HG03135 (cell line): ENCODE measurements at regions not wholly inside any gene's neighbourhood (a gene's known extent, or its start where the extent isn't known, plus 50 kb on each side); places are given as distances from the start of the nearest gene placed in this dataset.
"Not testable (repeated sequence)": the region's sequence is repeated elsewhere in the genome, so short reads cannot be mapped to it uniquely, and the experiment has no call there.

Experiments used
- ATAC-seq: cut with Tn5 transposase; IDR thresholded peaks from one replicate; pipeline ENCODE4 v1.9.1; 2021; ENCODE audit warnings: mild to moderate bottlenecking, moderate library complexity; ENCODE audit not compliant: unreplicated experiment

GRCh38 chr6:112459758-112460304 is 112.7 kb downstream of the RFPL4B start:
- ATAC-seq = no peak

- ATAC-seq = no peak
Measured at GRCh38 chr6:112464901-112465665, 118.0 kb downstream of the RFPL4B start.

GRCh38 chr6:112466373-112467151 is 119.4 kb downstream of the RFPL4B start:
- peak; percentile 87 for ATAC-seq

GRCh38 chr6:112468359-112468758 is 121.2 kb downstream of the RFPL4B start:
- no peak for ATAC-seq

GRCh38 chr6:112469306-112469705 is 122.2 kb downstream of the RFPL4B start:
- no peak for ATAC-seq

- ATAC-seq = no peak
Measured at GRCh38 chr6:112470376-112470775, 123.2 kb downstream of the RFPL4B start.

DNA sequence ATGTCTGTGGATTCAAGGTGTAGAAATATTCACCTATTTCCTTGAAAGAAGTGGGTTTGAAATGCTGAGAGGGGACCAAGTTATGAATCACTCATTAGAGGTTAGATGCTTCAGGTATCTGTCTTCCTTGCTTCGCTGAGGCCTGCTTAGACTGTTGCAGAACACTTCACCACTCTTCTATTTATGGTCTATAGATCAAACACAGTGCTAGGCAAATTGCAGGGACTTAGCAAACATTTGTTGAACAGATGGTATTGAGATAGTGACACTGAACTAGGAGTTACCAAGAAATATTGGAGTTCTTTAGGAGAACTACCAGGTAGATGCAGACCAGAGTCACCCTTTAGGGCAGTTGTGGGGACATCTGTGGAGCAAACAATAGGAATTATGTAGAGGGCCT is 123.8 kb downstream of the RFPL4B start:
- no peak for ATAC-seq

DNA sequence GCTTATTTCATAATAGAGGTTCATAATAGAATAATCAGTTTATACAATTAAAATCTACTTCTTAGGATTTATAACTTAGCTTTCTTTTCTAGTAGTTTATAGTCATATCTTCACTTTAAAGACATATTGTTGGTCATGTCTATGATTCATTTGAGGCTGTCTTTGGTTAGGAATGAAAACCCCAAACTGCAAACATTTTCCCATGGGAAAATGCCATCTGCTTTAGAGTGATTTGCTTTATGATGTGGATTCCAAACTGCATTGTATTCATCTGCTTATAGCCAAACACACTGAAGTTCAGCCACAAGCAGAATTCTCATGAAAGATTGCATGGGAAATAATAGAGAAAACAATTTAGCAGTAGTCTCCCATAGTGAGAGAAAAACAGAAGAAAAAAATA is 128.0 kb downstream of the RFPL4B start:
- ATAC-seq = no peak

GRCh38 chr6:112477125-112477524 is 130.0 kb downstream of the RFPL4B start:
- no peak for ATAC-seq

- no peak for ATAC-seq
Measured at GRCh38 chr6:112478036-112478435, 130.9 kb downstream of the RFPL4B start.

DNA sequence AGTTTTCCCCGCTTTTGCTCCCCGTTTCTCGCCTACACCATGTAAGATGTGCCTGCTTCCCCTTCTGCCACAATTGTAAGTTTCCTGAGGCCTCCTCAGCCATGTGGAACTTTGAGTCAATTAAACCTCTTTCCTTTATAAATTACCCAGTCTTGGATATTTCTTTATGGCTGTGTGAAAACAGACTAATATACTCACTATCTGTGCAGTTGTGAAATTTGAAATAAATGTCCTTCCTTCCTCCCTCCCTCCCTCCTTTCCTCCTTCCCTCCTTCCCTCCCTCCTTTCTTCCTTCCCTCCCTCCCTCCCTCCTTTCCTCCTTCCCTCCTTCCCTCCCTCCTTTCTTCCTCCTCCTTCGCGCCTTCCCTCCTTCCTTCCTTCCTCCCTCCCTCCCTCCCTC is 132.8 kb downstream of the RFPL4B start:
- ATAC-seq = not testable (repeated sequence)

- ATAC-seq = no peak
Measured at GRCh38 chr6:112480553-112480952, 133.4 kb downstream of the RFPL4B start.

- no peak for ATAC-seq
Measured at GRCh38 chr6:112481211-112481610, 134.1 kb downstream of the RFPL4B start.

DNA sequence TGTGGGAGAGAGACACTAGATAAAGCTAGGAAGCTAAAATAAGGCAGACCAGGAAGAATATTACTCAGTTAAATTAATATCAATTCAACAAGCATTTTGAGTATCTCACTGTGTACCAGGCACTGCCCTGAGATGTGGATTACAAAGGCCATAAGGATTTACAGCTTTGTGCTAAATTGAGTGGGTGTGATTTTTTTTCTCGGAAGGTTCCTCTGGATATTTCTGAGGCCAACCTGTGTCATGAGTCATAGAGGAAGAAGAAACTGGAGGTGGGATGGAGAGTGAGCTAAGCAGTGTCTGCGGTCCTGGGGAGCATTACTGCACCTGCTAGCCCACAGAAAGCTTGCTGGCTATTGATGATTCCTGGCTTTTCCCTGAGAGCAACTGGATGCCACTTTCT is 135.2 kb downstream of the RFPL4B start:
- ATAC-seq = no peak

DNA sequence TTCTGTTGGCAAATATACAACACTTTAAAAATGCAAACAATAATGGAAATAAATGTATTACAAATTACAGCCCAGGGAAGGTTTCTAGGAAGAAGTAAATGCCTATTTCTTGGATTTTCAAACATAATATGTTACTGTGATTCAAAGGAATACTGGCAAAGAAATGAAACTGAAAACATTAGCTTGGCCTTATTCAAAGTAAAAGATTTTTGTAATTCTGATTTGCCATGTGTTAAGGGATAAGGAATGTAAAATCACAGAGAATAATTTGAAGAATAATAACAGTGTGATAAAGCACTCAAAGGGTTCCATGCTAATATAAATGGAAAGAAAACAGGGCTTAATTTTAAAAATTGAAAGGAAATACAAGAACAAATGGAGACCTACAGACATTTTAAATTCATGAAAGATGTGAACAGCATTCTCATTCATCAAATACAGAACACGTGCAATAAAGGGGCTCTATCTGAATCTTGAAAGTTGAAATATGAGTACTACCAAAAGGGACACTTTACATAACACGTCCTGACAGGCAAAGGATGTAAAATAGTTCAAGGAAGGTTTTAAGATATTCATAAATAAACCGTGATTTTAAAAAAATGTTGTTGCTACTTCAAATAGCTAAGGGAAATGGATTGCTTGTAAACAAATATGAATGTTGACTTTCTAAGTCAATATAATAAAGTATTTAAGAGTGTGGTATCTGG is 138.1 kb downstream of the RFPL4B start:
- no peak for ATAC-seq

DNA sequence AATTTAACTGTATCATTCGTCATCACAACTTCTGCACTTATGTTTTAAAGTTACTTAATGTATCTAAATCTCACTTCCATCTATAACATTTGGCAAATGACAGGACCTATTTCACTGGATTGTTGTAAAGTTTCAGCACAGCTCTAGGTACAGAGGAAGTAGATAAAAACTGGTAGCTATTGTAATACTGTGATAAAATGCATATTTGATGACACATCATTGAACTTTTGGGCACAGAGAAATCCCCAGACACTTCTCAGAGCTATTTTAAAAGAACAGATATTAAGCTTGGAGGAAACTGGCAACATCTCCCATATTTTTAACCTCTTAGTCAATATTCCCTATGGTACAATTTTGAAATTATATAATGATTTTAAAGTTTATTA is 138.7 kb downstream of the RFPL4B start:
- no peak for ATAC-seq

DNA sequence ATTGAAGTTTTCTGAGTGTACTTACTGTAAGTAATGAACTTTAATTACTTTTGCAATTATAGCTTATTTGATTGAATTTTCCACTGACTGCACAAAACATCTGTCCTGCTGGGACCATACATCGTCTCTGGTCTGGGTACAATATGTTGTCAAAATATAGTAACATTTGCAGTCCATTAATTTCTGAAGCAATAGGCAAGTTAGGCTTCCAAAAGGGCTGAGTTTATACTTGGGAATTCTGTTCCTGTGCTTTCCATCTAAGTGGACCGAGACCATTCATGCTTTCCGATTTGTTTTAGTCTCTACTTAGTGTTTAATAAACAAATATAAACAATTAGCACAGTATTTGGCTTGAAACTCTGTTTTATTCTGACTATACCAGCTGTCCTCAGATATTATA is 139.3 kb downstream of the RFPL4B start:
- ATAC-seq = no peak

DNA sequence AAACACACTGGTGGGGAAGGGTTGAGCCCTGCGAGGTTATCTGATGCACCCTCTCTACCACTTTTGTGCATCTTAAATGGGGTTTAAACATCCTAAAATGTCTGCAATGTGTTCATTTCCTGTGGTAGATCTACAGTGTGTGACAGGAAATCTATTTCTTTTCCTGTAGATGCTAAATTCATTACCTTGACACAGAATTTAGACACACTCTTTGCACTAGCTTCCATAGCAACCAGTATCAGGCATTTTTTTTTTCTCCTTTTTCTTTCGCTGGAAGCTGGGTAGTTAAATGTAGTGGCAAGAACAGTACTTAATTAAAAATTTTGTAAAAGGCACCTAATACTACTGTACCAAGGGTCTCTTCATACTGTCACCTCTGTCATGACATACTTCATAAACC is 141.1 kb downstream of the RFPL4B start:
- ATAC-seq = no peak

GRCh38 chr6:112501705-112502104 is 154.6 kb downstream of the RFPL4B start:
- ATAC-seq = no peak

DNA sequence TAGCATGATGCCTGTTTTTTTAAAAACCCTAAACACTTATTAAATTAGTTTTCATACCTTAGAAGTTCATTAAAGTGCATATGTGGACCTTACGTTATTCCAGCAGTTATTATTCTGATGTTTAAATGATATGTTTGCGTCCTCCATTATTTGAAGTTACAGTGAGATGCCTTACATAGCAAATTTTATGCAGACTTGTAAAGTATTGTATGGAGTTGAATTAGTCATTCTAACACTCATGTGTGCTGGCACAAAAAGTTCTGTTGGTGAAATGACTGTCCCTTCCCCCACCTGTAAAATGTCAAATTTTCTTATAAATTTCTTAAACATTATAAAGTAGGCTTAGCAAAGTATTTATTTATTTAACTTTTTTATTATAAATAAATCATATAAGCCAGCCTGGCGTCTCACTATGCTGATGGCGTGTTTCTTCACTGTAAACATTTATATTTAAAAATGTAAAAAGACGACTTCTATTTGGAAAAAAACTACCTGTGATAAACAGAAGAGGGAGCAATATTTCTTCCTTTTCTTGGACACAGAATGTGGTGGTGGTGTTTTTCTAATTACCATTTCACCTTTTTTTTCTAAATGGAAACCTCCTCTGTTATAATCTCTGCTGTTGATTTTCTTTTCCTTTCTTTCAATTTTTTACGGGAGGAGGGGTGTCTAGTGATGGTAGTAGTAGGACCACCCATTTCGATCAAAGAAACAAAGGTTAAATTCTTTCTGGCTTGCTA is 155.4 kb downstream of the RFPL4B start:
- no peak for ATAC-seq

- ATAC-seq = no peak
Measured at GRCh38 chr6:112503091-112503596, 156.0 kb downstream of the RFPL4B start.
